ENCODE measurements at regions not wholly inside any gene's neighbourhood (a gene's known extent, or its start where the extent isn't known, plus 50 kb on each side); places are given as distances from the start of the nearest gene placed in this dataset.

DNA sequence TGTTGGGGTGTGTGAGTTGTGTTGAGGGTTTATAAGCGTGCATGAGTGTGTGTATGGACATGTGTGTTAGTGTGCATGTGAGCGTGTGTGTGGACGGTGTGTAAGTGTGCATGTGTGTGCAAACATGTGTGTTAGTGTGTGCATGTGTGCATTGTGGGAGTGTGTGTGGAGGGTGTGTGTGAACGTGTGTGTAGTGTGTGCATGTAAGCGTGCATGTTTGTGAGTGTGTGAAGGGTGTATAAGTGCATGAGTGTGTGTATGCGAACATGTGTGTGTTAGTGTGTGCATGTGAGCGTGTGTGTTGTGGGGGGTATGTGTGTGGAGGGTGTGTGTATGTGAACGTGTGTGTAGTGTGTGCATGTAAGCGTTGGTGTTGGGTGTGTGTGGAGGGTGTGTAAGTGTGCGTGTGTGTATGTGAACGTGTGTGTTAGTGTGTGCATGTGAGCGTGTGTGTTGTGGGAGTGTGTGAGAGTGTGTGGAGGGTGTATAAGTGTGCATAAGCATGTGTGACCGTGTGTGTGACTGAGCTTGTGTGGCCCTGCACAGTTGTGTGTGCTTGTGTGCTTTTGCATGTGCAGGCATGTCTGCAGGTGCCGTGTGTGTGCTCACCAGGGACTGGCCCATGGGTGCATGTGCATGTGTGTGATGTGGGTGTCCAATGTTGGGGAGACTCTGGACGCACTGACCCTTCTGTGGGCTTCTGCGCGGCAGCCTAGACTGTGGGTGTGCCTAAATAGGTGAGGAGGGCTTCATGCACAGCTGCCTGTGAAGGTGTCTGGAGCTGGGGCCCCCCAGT, 866.2 kb downstream of the TBC1D22A start (continued):
- TF ChIP-seq, protein P1, sequence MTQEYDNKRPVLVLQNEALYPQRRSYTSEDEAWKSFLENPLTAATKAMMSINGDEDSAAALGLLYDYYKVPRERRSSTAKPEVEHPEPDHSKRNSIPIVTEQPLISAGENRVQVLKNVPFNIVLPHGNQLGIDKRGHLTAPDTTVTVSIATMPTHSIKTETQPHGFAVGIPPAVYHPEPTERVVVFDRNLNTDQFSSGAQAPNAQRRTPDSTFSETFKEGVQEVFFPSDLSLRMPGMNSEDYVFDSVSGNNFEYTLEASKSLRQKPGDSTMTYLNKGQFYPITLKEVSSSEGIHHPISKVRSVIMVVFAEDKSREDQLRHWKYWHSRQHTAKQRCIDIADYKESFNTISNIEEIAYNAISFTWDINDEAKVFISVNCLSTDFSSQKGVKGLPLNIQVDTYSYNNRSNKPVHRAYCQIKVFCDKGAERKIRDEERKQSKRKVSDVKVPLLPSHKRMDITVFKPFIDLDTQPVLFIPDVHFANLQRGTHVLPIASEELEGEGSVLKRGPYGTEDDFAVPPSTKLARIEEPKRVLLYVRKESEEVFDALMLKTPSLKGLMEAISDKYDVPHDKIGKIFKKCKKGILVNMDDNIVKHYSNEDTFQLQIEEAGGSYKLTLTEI (CRISPR knock-in tag; conservative IDR thresholded peaks at IDR 0.05), result no peak
- TF ChIP-seq PHB2 (IDR thresholded peaks at IDR 0.05; ENCODE audit: partially characterized antibody), result peak; percentile 58

DNA sequence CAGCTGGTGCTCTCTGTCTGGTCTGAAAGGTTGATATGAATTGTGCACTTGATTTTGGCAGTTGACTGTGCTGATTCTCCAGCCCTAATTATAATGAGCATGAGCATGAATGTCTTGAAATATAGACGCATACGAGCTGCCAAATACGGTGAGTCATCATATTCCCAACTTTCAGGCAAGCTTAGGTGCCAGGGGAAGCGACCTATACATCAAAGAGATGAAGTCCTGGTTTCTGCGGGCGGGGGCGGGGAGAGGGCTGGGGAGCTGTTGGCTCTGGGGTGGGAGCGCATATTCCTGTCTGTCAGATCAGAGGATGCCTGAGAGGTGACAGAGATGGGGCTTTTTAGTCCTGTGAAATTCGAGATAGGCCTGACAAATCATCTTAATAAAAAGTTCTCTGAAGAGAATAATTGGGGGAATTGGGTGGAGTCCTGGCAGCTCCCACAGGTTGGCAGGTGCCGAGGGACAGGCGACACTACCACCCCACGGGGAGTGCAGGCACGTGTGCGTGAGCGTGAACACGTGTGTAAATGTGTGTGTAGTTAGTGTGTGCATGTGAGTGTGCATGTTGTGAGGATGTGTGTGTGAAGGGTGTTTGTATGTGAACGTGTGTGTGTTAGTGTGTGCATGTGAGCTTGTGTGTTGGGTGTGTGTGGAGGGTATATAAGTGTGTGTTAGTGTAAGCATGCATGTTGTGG, 865.3 kb downstream of the TBC1D22A start:
- Histone ChIP-seq H3K4me3 (replicated peaks in 1 of 3; ENCODE audit: insufficient read depth in 1 of 3, low read depth in 2 of 3, low read length in 3 of 3) (no peak overlapping the region), H3K27ac (ENCODE audit: extremely low read length, insufficient read depth, low read length) (no peak overlapping the region), H2AFZ (ENCODE audit: low read length) (no peak overlapping the region), H4K20me1 (ENCODE audit: insufficient read depth, low read length) (no peaks in the 10 kb centered on the region), H3K36me3 (replicated peaks in 1 of 2; ENCODE audit: control insufficient read depth in 1 of 2, insufficient read depth in 2 of 2, low read length in 2 of 2) (no peaks in the 10 kb centered on the region), H3K4me1 (ENCODE audit: insufficient read depth, low read length) (no peaks in the 10 kb centered on the region), H3K9ac (ENCODE audit: insufficient read depth, low read depth, low read length) (no peak overlapping the region), H3K4me2 (ENCODE audit: low read depth, low read length) (no peak overlapping the region), H3K9me3 (ENCODE audit: low read length) (no peaks in the 10 kb centered on the region), H3K79me2 (ENCODE audit: insufficient read depth, low read length) (no peaks in the 10 kb centered on the region), H3K27me3 (ENCODE audit: control insufficient read depth in 1 of 2, insufficient read depth in 2 of 2, low read length in 2 of 2) (peaks cover 12 to 43% of the 10 kb centered on the region in 2 experiments)
- FAIRE-seq (no peak), DNase-seq (ENCODE audit: low spot score) (no peak), ATAC-seq (no peak)
- in situ Hi-C loops (cut with HindIII; ENCODE audit: extremely low pct_ligation_motif_present, low pct_unique_long_range_greater_than_20kb), result loop anchor here (10.0 kb wide), 1 partner anchor 867 kb away; no protein-coding TSS in a partner anchor
- intact Hi-C loops (cut with micrococcal nuclease; ENCODE audit: unreplicated experiment), result no loop called here
- ChIA-PET CTCF (ENCODE audit: low intra/inter-chr PET ratio, low total read pairs) (interaction anchor here (1.2 kb wide), 1 partner anchor 865 kb away, joined by 3 read pairs; no protein-coding TSS in a partner anchor), POLR2A (no interaction called here)
- 8% methylated on average over 17 of the region's 17 CpGs for WGBS (ENCODE audit: low lambda C conversion rate)
- no TSS peak for BruUV-seq (replicated peaks)
- TF ChIP-seq, protein P2, sequence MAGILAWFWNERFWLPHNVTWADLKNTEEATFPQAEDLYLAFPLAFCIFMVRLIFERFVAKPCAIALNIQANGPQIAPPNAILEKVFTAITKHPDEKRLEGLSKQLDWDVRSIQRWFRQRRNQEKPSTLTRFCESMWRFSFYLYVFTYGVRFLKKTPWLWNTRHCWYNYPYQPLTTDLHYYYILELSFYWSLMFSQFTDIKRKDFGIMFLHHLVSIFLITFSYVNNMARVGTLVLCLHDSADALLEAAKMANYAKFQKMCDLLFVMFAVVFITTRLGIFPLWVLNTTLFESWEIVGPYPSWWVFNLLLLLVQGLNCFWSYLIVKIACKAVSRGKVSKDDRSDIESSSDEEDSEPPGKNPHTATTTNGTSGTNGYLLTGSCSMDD (CRISPR knock-in tag; IDR thresholded peaks at IDR 0.05), result no peak
- TF ChIP-seq MEIS1 (CRISPR knock-in tag; IDR thresholded peaks at IDR 0.05; ENCODE audit: borderline replicate concordance) (no peak), ZNF775 (CRISPR knock-in tag; IDR thresholded peaks at IDR 0.05; ENCODE audit: borderline replicate concordance) (no peak), ZNF430 (CRISPR knock-in tag; IDR thresholded peaks at IDR 0.05) (no peak), RBM22 (optimal IDR thresholded peaks at IDR 0.05; ENCODE audit: low read length) (no peak), ETV6 (CRISPR knock-in tag; conservative IDR thresholded peaks at IDR 0.05) (no peak), ZNF260 (CRISPR knock-in tag; IDR thresholded peaks at IDR 0.05; ENCODE audit: borderline replicate concordance, low read depth) (no peak)
- TF ChIP-seq, protein P3, sequence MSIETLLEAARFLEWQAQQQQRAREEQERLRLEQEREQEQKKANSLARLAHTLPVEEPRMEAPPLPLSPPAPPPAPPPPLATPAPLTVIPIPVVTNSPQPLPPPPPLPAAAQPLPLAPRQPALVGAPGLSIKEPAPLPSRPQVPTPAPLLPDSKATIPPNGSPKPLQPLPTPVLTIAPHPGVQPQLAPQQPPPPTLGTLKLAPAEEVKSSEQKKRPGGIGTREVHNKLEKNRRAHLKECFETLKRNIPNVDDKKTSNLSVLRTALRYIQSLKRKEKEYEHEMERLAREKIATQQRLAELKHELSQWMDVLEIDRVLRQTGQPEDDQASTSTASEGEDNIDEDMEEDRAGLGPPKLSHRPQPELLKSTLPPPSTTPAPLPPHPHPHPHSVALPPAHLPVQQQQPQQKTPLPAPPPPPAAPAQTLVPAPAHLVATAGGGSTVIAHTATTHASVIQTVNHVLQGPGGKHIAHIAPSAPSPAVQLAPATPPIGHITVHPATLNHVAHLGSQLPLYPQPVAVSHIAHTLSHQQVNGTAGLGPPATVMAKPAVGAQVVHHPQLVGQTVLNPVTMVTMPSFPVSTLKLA (IDR thresholded peaks at IDR 0.05), result peak; percentile 99
- TF ChIP-seq, protein P4, sequence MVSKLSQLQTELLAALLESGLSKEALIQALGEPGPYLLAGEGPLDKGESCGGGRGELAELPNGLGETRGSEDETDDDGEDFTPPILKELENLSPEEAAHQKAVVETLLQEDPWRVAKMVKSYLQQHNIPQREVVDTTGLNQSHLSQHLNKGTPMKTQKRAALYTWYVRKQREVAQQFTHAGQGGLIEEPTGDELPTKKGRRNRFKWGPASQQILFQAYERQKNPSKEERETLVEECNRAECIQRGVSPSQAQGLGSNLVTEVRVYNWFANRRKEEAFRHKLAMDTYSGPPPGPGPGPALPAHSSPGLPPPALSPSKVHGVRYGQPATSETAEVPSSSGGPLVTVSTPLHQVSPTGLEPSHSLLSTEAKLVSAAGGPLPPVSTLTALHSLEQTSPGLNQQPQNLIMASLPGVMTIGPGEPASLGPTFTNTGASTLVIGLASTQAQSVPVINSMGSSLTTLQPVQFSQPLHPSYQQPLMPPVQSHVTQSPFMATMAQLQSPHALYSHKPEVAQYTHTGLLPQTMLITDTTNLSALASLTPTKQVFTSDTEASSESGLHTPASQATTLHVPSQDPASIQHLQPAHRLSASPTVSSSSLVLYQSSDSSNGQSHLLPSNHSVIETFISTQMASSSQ (IDR thresholded peaks at IDR 0.05; ENCODE audit: low read depth), result no peak
- TF ChIP-seq, protein P4 (CRISPR knock-in tag; IDR thresholded peaks at IDR 0.05; ENCODE audit: borderline replicate concordance), result no peak

Data from HepG2 (cell line).